Karpas-422 (cell line): ENCODE measurements at regions not wholly inside any gene's neighbourhood (a gene's known extent, or its start where the extent isn't known, plus 50 kb on each side); places are given as distances from the start of the nearest gene placed in this dataset.

Experiments used
- DNase-seq: peaks from one replicate; pipeline ENCODE4 v3.0.0-alpha.2; 2015
- H2AFZ ChIP-seq: fragments of 200-600 bp; sonication (generic); 2 replicates; pipeline ENCODE4 v1.6.1; 2014; ENCODE audit warnings: antibody characterized with exemption, low read length, mixed read lengths
- H3K27ac ChIP-seq: fragments of 200-600 bp; sonication (generic); 2 replicates; pipeline ENCODE4 v1.5.1; 2014; ENCODE audit warnings: mild to moderate bottlenecking, low read length, moderate library complexity
- H3K27me3 ChIP-seq: fragments of 200-600 bp; sonication (generic); 2 replicates; pipeline ENCODE4 v1.6.1; 2014; ENCODE audit warnings: low read length, mixed read lengths
- H3K36me3 ChIP-seq: fragments of 200-600 bp; sonication (generic); 2 replicates; pipeline ENCODE4 v1.6.1; 2014; ENCODE audit warnings: low read length, mixed read lengths; ENCODE audit not compliant: insufficient read depth
- H3K4me1 ChIP-seq: fragments of 200-600 bp; sonication (generic); 2 replicates; pipeline ENCODE4 v1.6.1; 2014; ENCODE audit warnings: mild to moderate bottlenecking, low read length, mixed read lengths
- H3K4me2 ChIP-seq: fragments of 200-600 bp; sonication (generic); 2 replicates; pipeline ENCODE4 v1.6.1; 2014; ENCODE audit warnings: low read length, low read depth, mild to moderate bottlenecking; ENCODE audit not compliant: poor library complexity, severe bottlenecking
- H3K4me3 ChIP-seq: fragments of 200-600 bp; sonication (generic); 2 replicates; pipeline ENCODE4 v1.5.1; 2014; ENCODE audit warnings: mild to moderate bottlenecking, antibody characterized with exemption, low read length, mixed read lengths
- H3K79me2 ChIP-seq: fragments of 200-600 bp; sonication (generic); 2 replicates; pipeline ENCODE4 v1.6.1; 2014; ENCODE audit warnings: mild to moderate bottlenecking, low read length, mixed read lengths
- H3K9ac ChIP-seq: fragments of 200-600 bp; sonication (generic); 2 replicates; pipeline ENCODE4 v1.6.0; 2014; ENCODE audit warnings: low read length
- H3K9me2 ChIP-seq: fragments of 200-600 bp; sonication (generic), shearing (Covaris generic); replicated peaks from 2 replicates; pipeline ENCODE4 v1.6.0; 2014; ENCODE audit warnings: mild to moderate bottlenecking, low read length, moderate library complexity; ENCODE audit not compliant: insufficient read depth
- H3K9me3 ChIP-seq: fragments of 300-700, 200-600 bp; sonication (generic); 2 replicates; pipeline ENCODE4 v1.6.1; 2014; ENCODE audit warnings: low read length, mixed read lengths
- H4K20me1 ChIP-seq: fragments of 200-600 bp; sonication (generic); 2 replicates; pipeline ENCODE4 v1.6.1; 2014; ENCODE audit warnings: mild to moderate bottlenecking, antibody characterized with exemption, low read length, low read depth; ENCODE audit not compliant: insufficient read depth

GRCh38 chr17:6334386-6334785, 100.5 kb downstream of the AIPL1 start:
- Histone ChIP-seq H3K4me1 (no peaks in the 10 kb centered on the region), H3K4me3 (no peak overlapping the region), H3K9me2 (no peaks in the 10 kb centered on the region), H3K27ac (no peak overlapping the region), H3K9ac (no peak overlapping the region), H3K9me3 (no peaks in the 10 kb centered on the region), H3K27me3 (no peaks in the 10 kb centered on the region), H3K36me3 (no peaks in the 10 kb centered on the region), H2AFZ (no peak overlapping the region), H4K20me1 (no peaks in the 10 kb centered on the region), H3K79me2 (no peaks in the 10 kb centered on the region), H3K4me2 (no peak overlapping the region)
- no peak for DNase-seq

GRCh38 chr17:6330936-6331335, 104.0 kb downstream of the AIPL1 start:
- no peaks in the 10 kb centered on the region for H3K9me3 ChIP-seq
- no peaks in the 10 kb centered on the region for H3K9me2 ChIP-seq
- DNase-seq: no peak
- H3K4me1 ChIP-seq: no peaks in the 10 kb centered on the region
- no peak overlapping the region for H3K4me2 ChIP-seq
- no peak overlapping the region for H3K9ac ChIP-seq
- H3K4me3 ChIP-seq: no peak overlapping the region
- no peaks in the 10 kb centered on the region for H3K79me2 ChIP-seq
- no peaks in the 10 kb centered on the region for H3K36me3 ChIP-seq
- H4K20me1 ChIP-seq: no peaks in the 10 kb centered on the region
- H2AFZ ChIP-seq: no peak overlapping the region
- no peaks in the 10 kb centered on the region for H3K27me3 ChIP-seq
- no peak overlapping the region for H3K27ac ChIP-seq

GRCh38 chr17:6328279-6328678, 106.6 kb downstream of the AIPL1 start:
- Histone ChIP-seq H3K9ac (no peak overlapping the region), H3K9me2 (no peaks in the 10 kb centered on the region), H3K27me3 (no peaks in the 10 kb centered on the region), H3K4me3 (no peak overlapping the region), H3K9me3 (no peaks in the 10 kb centered on the region), H4K20me1 (no peaks in the 10 kb centered on the region), H3K27ac (no peak overlapping the region), H2AFZ (no peak overlapping the region), H3K36me3 (no peaks in the 10 kb centered on the region), H3K79me2 (no peaks in the 10 kb centered on the region), H3K4me2 (no peak overlapping the region), H3K4me1 (no peaks in the 10 kb centered on the region)
- DNase-seq: peak; percentile 52

- Histone ChIP-seq H3K4me2 (no peak overlapping the region), H3K9me2 (no peaks in the 10 kb centered on the region), H3K27ac (no peak overlapping the region), H3K27me3 (no peaks in the 10 kb centered on the region), H2AFZ (no peak overlapping the region), H3K9me3 (no peaks in the 10 kb centered on the region), H3K4me3 (no peak overlapping the region), H3K4me1 (no peaks in the 10 kb centered on the region), H3K36me3 (no peaks in the 10 kb centered on the region), H3K79me2 (no peaks in the 10 kb centered on the region), H3K9ac (no peak overlapping the region), H4K20me1 (no peaks in the 10 kb centered on the region)
- no peak for DNase-seq
Observed at GRCh38 chr17:6327007-6327406, 107.9 kb downstream of the AIPL1 start.

- no peaks in the 10 kb centered on the region for H3K9me3 ChIP-seq
- no peak overlapping the region for H2AFZ ChIP-seq
- H3K4me1 ChIP-seq: no peaks in the 10 kb centered on the region
- no peak overlapping the region for H3K27ac ChIP-seq
- no peak overlapping the region for H3K4me2 ChIP-seq
- H3K9ac ChIP-seq: no peak overlapping the region
- H4K20me1 ChIP-seq: no peaks in the 10 kb centered on the region
- no peak overlapping the region for H3K4me3 ChIP-seq
- H3K79me2 ChIP-seq: no peaks in the 10 kb centered on the region
- no peaks in the 10 kb centered on the region for H3K27me3 ChIP-seq
- H3K36me3 ChIP-seq: no peaks in the 10 kb centered on the region
- DNase-seq: no peak
- H3K9me2 ChIP-seq: no peaks in the 10 kb centered on the region
Observed at GRCh38 chr17:6326483-6326882, 108.4 kb downstream of the AIPL1 start.

GRCh38 chr17:6325741-6326140, 109.2 kb downstream of the AIPL1 start:
- DNase-seq: no peak
- Histone ChIP-seq H3K27ac (no peak overlapping the region), H3K9ac (no peak overlapping the region), H3K9me3 (no peaks in the 10 kb centered on the region), H3K36me3 (no peaks in the 10 kb centered on the region), H3K9me2 (no peaks in the 10 kb centered on the region), H3K4me1 (no peaks in the 10 kb centered on the region), H4K20me1 (no peaks in the 10 kb centered on the region), H2AFZ (no peak overlapping the region), H3K27me3 (no peaks in the 10 kb centered on the region), H3K79me2 (no peaks in the 10 kb centered on the region), H3K4me3 (no peak overlapping the region), H3K4me2 (no peak overlapping the region)

DNA sequence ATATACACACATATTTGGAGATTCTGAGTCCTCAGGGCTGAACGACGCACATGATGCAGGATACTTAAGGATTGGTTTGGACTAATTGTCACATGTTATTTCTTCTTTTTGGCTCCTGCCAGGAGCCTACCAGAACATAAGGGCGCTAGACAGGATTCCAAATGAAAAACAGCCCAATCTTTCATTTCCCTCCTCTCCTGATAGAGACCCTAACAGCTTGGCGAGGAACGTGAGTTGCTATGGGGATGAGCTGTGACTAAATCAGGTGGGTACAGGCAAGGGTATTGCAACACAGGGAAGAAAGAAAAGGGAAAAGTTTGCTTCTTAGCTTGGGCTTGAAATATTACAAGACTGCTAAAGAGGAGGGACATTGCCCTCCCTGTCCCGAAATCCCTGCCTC, 109.9 kb downstream of the AIPL1 start:
- no peaks in the 10 kb centered on the region for H3K9me2 ChIP-seq
- H2AFZ ChIP-seq: no peak overlapping the region
- H3K4me2 ChIP-seq: no peak overlapping the region
- no peaks in the 10 kb centered on the region for H3K36me3 ChIP-seq
- no peak overlapping the region for H3K27ac ChIP-seq
- H3K9me3 ChIP-seq: no peaks in the 10 kb centered on the region
- no peak for DNase-seq
- no peak overlapping the region for H3K9ac ChIP-seq
- H3K4me3 ChIP-seq: no peak overlapping the region
- H3K4me1 ChIP-seq: no peaks in the 10 kb centered on the region
- H3K27me3 ChIP-seq: no peaks in the 10 kb centered on the region
- H4K20me1 ChIP-seq: no peaks in the 10 kb centered on the region
- no peaks in the 10 kb centered on the region for H3K79me2 ChIP-seq

DNA sequence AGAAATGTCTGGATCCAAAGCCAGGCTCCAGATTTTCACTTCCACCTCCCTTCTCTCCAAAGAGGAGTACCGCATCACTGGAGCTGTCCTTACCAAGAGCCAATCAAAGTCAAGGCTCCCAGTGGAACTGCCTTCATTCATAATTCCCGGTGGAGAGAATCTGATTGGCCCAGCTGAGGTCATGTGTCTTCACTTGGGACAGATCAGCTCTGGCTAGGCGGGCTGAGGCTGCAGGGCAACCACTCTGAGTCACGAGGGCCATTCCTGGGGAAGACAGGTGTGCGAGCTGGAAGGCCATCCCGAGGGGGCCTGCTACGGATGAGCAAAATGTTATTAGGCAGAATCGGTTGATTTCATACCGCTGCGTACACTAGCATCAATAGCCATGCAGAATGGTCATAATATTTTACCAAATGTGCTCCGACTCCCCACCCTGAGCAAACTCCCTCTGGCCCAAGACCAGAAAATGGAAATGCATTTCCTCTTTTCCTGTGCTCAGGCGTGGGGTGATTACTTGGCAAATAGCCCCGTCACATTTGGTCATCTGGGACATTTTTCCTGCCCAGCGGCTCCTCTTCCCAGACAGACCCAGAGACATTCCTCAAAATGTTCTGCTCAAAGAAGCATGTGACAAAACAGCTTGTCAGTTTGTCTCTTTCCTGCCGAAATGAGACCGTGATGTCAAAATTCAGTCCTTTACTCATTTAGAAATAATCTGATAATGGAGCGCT, 111.1 kb downstream of the AIPL1 start:
- H3K36me3 ChIP-seq: no peaks in the 10 kb centered on the region
- no peak overlapping the region for H2AFZ ChIP-seq
- no peaks in the 10 kb centered on the region for H3K4me1 ChIP-seq
- no peak for DNase-seq
- no peak overlapping the region for H3K4me3 ChIP-seq
- H4K20me1 ChIP-seq: no peaks in the 10 kb centered on the region
- H3K4me2 ChIP-seq: no peak overlapping the region
- H3K27ac ChIP-seq: no peak overlapping the region
- H3K79me2 ChIP-seq: no peaks in the 10 kb centered on the region
- no peaks in the 10 kb centered on the region for H3K27me3 ChIP-seq
- H3K9me3 ChIP-seq: no peaks in the 10 kb centered on the region
- no peak overlapping the region for H3K9ac ChIP-seq
- no peaks in the 10 kb centered on the region for H3K9me2 ChIP-seq
